Gastrocnemius medialis (tissue), 4 donors: ENCODE measurements at regions not wholly inside any gene's neighbourhood (a gene's known extent, or its start where the extent isn't known, plus 50 kb on each side); places are given as distances from the start of the nearest gene placed in this dataset.

Experiments
- ATAC-seq, 2 donors: fragments of 150-250 bp; one replicate each; pipeline ENCODE4 v1.9.1; 2016
- DNase-seq, 2 donors: peaks; one replicate each; pipeline ENCODE4 v3.0.0-alpha.2; 2019
- H3K27ac ChIP-seq, 4 donors: fragments of 200-600 bp; sonication (generic); 1 replicate in 1 of 4; 2 replicates in 3 of 4; pipeline ENCODE4 v1.5.1; 2016 to 2018; ENCODE audit warnings: mild to moderate bottlenecking in 2 of 4, moderate library complexity in 1 of 4
- H3K27me3 ChIP-seq, 3 donors: fragments of 200-600 bp; sonication (generic) in 2 of 3; 1 replicate in 1 of 3; 2 replicates in 2 of 3; pipeline versions ENCODE4 v1.5.1 to v1.6.0; 2016 to 2019; ENCODE audit warnings: mild to moderate bottlenecking in 1 of 3, moderate library complexity in 1 of 3
- H3K36me3 ChIP-seq, 2 donors: fragments of 200-600 bp; sonication (generic) in 1 of 2; one replicate each; pipeline ENCODE4 v1.5.1; 2017 to 2018
- H3K4me1 ChIP-seq, 2 donors: fragments of 200-600 bp; sonication (generic) in 1 of 2; one replicate each; pipeline ENCODE4 v1.5.1; 2016 to 2017; ENCODE audit warnings: mild to moderate bottlenecking in 2 of 2
- H3K4me3 ChIP-seq, 4 donors: fragments of 200-600 bp; sonication (generic) in 3 of 4; 1 replicate in 1 of 4; 2 replicates in 3 of 4; pipeline ENCODE4 v1.5.1; 2016 to 2019; ENCODE audit warnings: mild to moderate bottlenecking in 2 of 4
- H3K9me3 ChIP-seq, 3 donors: fragments of 200-600 bp; sonication (generic) in 2 of 3; 1 replicate in 1 of 3; 2 replicates in 2 of 3; pipeline ENCODE4 v1.5.1; 2016 to 2019
- CTCF ChIP-seq, 5 experiments: fragments of 450-650 bp in 3 of 5; fragments of 200-600 bp in 2 of 5; sonication (generic) in 2 of 5; IDR thresholded peaks in 4 of 5; conservative IDR thresholded peaks in 1 of 5; 1 replicate in 4 of 5; 2 replicates in 1 of 5; pipeline ENCODE4 v1.5.1; 2016 to 2019; ENCODE audit warnings: antibody characterized with exemption in 5 of 5, mild to moderate bottlenecking in 3 of 5, moderate library complexity in 3 of 5
- POLR2A ChIP-seq, 2 donors: fragments of 450-650 bp; IDR thresholded peaks; one replicate each; pipeline ENCODE4 v1.6.1; 2017; ENCODE audit warnings: antibody characterized with exemption in 2 of 2, mild to moderate bottlenecking in 2 of 2, moderate library complexity in 2 of 2
- in situ Hi-C, 4 donors: fragments of 200-750 bp; cut with MboI; loops; one replicate each; pipeline versions ENCODE4 v1.15.0 to v1.8.0; 2017; ENCODE audit warnings: low sequenced_read_pairs in 4 of 4
- intact Hi-C: fragments of 100-400 bp; cut with DNase I; formaldehyde crosslinking; loops from one replicate; pipeline ENCODE4 v1.15.1; 2023; ENCODE audit warnings: low total_unique reads

- DNase-seq (no peak), ATAC-seq (no peak)
- TF ChIP-seq CTCF (IDR thresholded peaks at IDR 0.05 in 4 of 5, conservative IDR thresholded peaks at IDR 0.05 in 1 of 5) (no peak), POLR2A (IDR thresholded peaks at IDR 0.05) (no peak)
- intact Hi-C loops: no loop called here
- in situ Hi-C loops: no loop called here
- Histone ChIP-seq H3K36me3 (no peaks in the 10 kb centered on the region), H3K27ac (no peak overlapping the region), H3K4me3 (no peak overlapping the region), H3K4me1 (no peaks in the 10 kb centered on the region), H3K27me3 (no peaks in the 10 kb centered on the region), H3K9me3 (no peaks in the 10 kb centered on the region)
Observed at GRCh38 chr3:139794469-139795265, 116.9 kb upstream of the NMNAT3 start.

GRCh38 chr3:139793408-139793807 is 115.6 kb upstream of the NMNAT3 start:
- intact Hi-C loops: no loop called here
- Histone ChIP-seq H3K36me3 (no peaks in the 10 kb centered on the region), H3K27me3 (no peaks in the 10 kb centered on the region), H3K27ac (no peak overlapping the region), H3K4me3 (no peak overlapping the region), H3K4me1 (no peaks in the 10 kb centered on the region), H3K9me3 (no peaks in the 10 kb centered on the region)
- DNase-seq (no peak), ATAC-seq (no peak)
- TF ChIP-seq CTCF (IDR thresholded peaks at IDR 0.05 in 4 of 5, conservative IDR thresholded peaks at IDR 0.05 in 1 of 5): no peak
- no peak for TF ChIP-seq POLR2A (IDR thresholded peaks at IDR 0.05)
- in situ Hi-C loops: no loop called here

- TF ChIP-seq POLR2A (IDR thresholded peaks at IDR 0.05): no peak
- no peak for TF ChIP-seq CTCF (IDR thresholded peaks at IDR 0.05 in 4 of 5, conservative IDR thresholded peaks at IDR 0.05 in 1 of 5)
- no peaks in the 10 kb centered on the region for H3K4me1 ChIP-seq
- ATAC-seq: no peak
- intact Hi-C loops (loop anchor here (10.0 kb wide), 1 partner anchor 154 kb away; the partner anchor contains the start of gene CLSTN2), in situ Hi-C loops (no loop called here)
- H3K4me3 ChIP-seq: no peak overlapping the region
- no peak overlapping the region for H3K27ac ChIP-seq
- no peak for DNase-seq
- H3K36me3 ChIP-seq: no peaks in the 10 kb centered on the region
- H3K27me3 ChIP-seq: no peaks in the 10 kb centered on the region
- H3K9me3 ChIP-seq: no peaks in the 10 kb centered on the region
Observed at GRCh38 chr3:139780593-139780992, 102.8 kb upstream of the NMNAT3 start.

GRCh38 chr3:139778682-139779233 is 101.0 kb upstream of the NMNAT3 start:
- Histone ChIP-seq H3K4me3 (no peak overlapping the region), H3K27me3 (no peaks in the 10 kb centered on the region), H3K9me3 (no peaks in the 10 kb centered on the region), H3K36me3 (no peaks in the 10 kb centered on the region), H3K4me1 (peaks cover 12 to 13% of the 10 kb centered on the region in 2 donors), H3K27ac (no peak overlapping the region)
- intact Hi-C loops (no loop called here), in situ Hi-C loops (no loop called here)
- TF ChIP-seq CTCF (IDR thresholded peaks at IDR 0.05 in 4 of 5, conservative IDR thresholded peaks at IDR 0.05 in 1 of 5) (no peak), POLR2A (IDR thresholded peaks at IDR 0.05) (no peak)
- no peak for ATAC-seq
- no peak for DNase-seq
